HEK293 (cell line): ENCODE measurements at regions not wholly inside any gene's neighbourhood (a gene's known extent, or its start where the extent isn't known, plus 50 kb on each side); places are given as distances from the start of the nearest gene placed in this dataset.

Source experiments
- CTCF ChIA-PET: fragments of 350-600 bp; formaldehyde crosslinking; extraction: SDS; loops from one replicate; lab custom pipeline; 2021; ENCODE audit warnings: antibody characterized with exemption; lab: Yijun Ruan, JAX
- POLR2A ChIA-PET: fragments of 300-600 bp; formaldehyde crosslinking; extraction: SDS; loops from one replicate; lab custom pipeline; 2020; ENCODE audit warnings: antibody characterized with exemption, inconsistent platforms; lab: Yijun Ruan, JAX
- H3K27ac ChIP-seq: fragments of 200-500 bp; sonication (Bioruptor generic); 2 replicates; pipeline ENCODE4 v1.5.1; 2014; ENCODE audit warnings: low read depth, low read length, control low read depth, inconsistent platforms; ENCODE audit errors: extremely low read depth
- H3K36me3 ChIP-seq, 2 experiments: fragments of 200-500 bp in 1 of 2; sonication (Bioruptor generic) in 1 of 2; 1 replicate in 1 of 2; 2 replicates in 1 of 2; pipeline ENCODE4 v1.5.1; 2014 to 2017; ENCODE audit warnings: inconsistent platforms in 2 of 2, low read length in 2 of 2; ENCODE audit not compliant: control insufficient read depth in 2 of 2, insufficient read depth in 1 of 2
- H3K4me1 ChIP-seq: fragments of 200-500 bp; sonication (Bioruptor generic); 2 replicates; pipeline ENCODE4 v1.5.1; 2014; ENCODE audit warnings: mild to moderate bottlenecking, low read length, inconsistent platforms; ENCODE audit not compliant: control insufficient read depth, insufficient read depth
- H3K4me3 ChIP-seq: 2 replicates; pipeline ENCODE4 v1.5.1; 2011; ENCODE audit warnings: low read depth, mild to moderate bottlenecking, control low read depth, low read length, moderate library complexity
- H3K9me3 ChIP-seq: fragments of 200-500 bp; sonication (Bioruptor generic); 2 replicates; pipeline ENCODE4 v1.5.1; 2014; ENCODE audit warnings: low read depth, low read length, inconsistent platforms; ENCODE audit not compliant: control insufficient read depth, insufficient read depth
- CTCF ChIP-seq: fragments of 450-650 bp; formaldehyde crosslinking; IDR thresholded peaks from 2 replicates; pipeline ENCODE4 v1.5.1; 2016; ENCODE audit warnings: missing biosample characterization, missing genetic modification characterization
- GLIS1 ChIP-seq: fragments of 450-650 bp; formaldehyde crosslinking; IDR thresholded peaks from 2 replicates; pipeline ENCODE4 v1.5.1; 2016; ENCODE audit warnings: missing biosample characterization, missing genetic modification characterization
- KLF7 ChIP-seq: fragments of 450-650 bp; formaldehyde crosslinking; IDR thresholded peaks from 2 replicates; pipeline ENCODE4 v1.5.1; 2016; ENCODE audit warnings: missing biosample characterization, missing genetic modification characterization, borderline replicate concordance
- KLF8 ChIP-seq: fragments of 450-650 bp; formaldehyde crosslinking; IDR thresholded peaks from 2 replicates; pipeline ENCODE4 v1.5.1; 2016; ENCODE audit warnings: missing biosample characterization, missing genetic modification characterization
- MYNN ChIP-seq: fragments of 450-650 bp; formaldehyde crosslinking; IDR thresholded peaks from 2 replicates; pipeline ENCODE4 v1.5.1; 2016; ENCODE audit warnings: missing biosample characterization, missing genetic modification characterization, borderline replicate concordance
- MZF1 ChIP-seq: fragments of 450-650 bp; formaldehyde crosslinking; IDR thresholded peaks from 2 replicates; pipeline ENCODE4 v1.5.1; 2017; ENCODE audit warnings: missing biosample characterization, missing genetic modification characterization, borderline replicate concordance
- SCRT2 ChIP-seq: fragments of 450-650 bp; formaldehyde crosslinking; IDR thresholded peaks from 2 replicates; pipeline ENCODE4 v1.5.1; 2016; ENCODE audit warnings: missing biosample characterization, missing genetic modification characterization
- SP7 ChIP-seq: fragments of 450-650 bp; formaldehyde crosslinking; IDR thresholded peaks from 2 replicates; pipeline ENCODE4 v1.5.1; 2016; ENCODE audit warnings: missing biosample characterization, missing genetic modification characterization
- TCF7L2 ChIP-seq: IDR thresholded peaks from 2 replicates; pipeline ENCODE4 v1.6.1; 2011; ENCODE audit warnings: low read depth, mild to moderate bottlenecking, inconsistent platforms, low read length, moderate library complexity, borderline replicate concordance
- ZBTB10 ChIP-seq: fragments of 450-650 bp; formaldehyde crosslinking; IDR thresholded peaks from 2 replicates; pipeline ENCODE4 v1.5.1; 2016; ENCODE audit warnings: missing biosample characterization, missing genetic modification characterization
- ZBTB6 ChIP-seq: fragments of 450-650 bp; formaldehyde crosslinking; IDR thresholded peaks from 2 replicates; pipeline ENCODE4 v1.5.1; 2017; ENCODE audit warnings: missing biosample characterization, missing genetic modification characterization
- ZEB2 ChIP-seq: fragments of 450-650 bp; formaldehyde crosslinking; IDR thresholded peaks from 2 replicates; pipeline ENCODE4 v1.5.1; 2016; ENCODE audit warnings: missing biosample characterization, missing genetic modification characterization
- ZFP69B ChIP-seq: fragments of 450-650 bp; formaldehyde crosslinking; IDR thresholded peaks from 2 replicates; pipeline ENCODE4 v1.5.1; 2016; ENCODE audit warnings: missing biosample characterization, missing genetic modification characterization
- ZIC2 ChIP-seq: fragments of 450-650 bp; formaldehyde crosslinking; IDR thresholded peaks from 2 replicates; pipeline ENCODE4 v1.5.1; 2016; ENCODE audit warnings: missing biosample characterization, missing genetic modification characterization
- ZNF10 ChIP-seq: fragments of 450-650 bp; formaldehyde crosslinking; IDR thresholded peaks from 2 replicates; pipeline ENCODE4 v1.5.1; 2017; ENCODE audit warnings: missing biosample characterization, missing genetic modification characterization
- ZNF114 ChIP-seq: fragments of 450-650 bp; formaldehyde crosslinking; IDR thresholded peaks from 2 replicates; pipeline ENCODE4 v1.5.0; 2017; ENCODE audit warnings: missing biosample characterization, missing genetic modification characterization
- ZNF157 ChIP-seq: fragments of 450-650 bp; formaldehyde crosslinking; IDR thresholded peaks from 2 replicates; pipeline ENCODE4 v1.5.1; 2016; ENCODE audit warnings: missing biosample characterization, missing genetic modification characterization
- ZNF16 ChIP-seq: fragments of 450-650 bp; formaldehyde crosslinking; IDR thresholded peaks from 2 replicates; pipeline ENCODE4 v1.5.1; 2016; ENCODE audit warnings: low read depth, missing biosample characterization, missing genetic modification characterization
- ZNF184 ChIP-seq: fragments of 450-650 bp; IDR thresholded peaks from 2 replicates; pipeline ENCODE4 v1.5.1; 2018; ENCODE audit warnings: missing biosample characterization, mild to moderate bottlenecking, missing genetic modification characterization
- ZNF274 ChIP-seq, 2 experiments: fragments of 200-500 bp in 1 of 2; fragments of 450-650 bp in 1 of 2; sonication (Bioruptor generic) in 1 of 2; formaldehyde crosslinking in 1 of 2; IDR thresholded peaks; 2 replicates each; pipeline versions ENCODE4 v1.5.1 to v1.6.1; 2014 to 2016; ENCODE audit warnings: borderline replicate concordance in 1 of 2, inconsistent platforms in 1 of 2, low read length in 1 of 2, missing biosample characterization in 1 of 2, missing genetic modification characterization in 1 of 2
- ZNF398 ChIP-seq: fragments of 450-650 bp; formaldehyde crosslinking; IDR thresholded peaks from 2 replicates; pipeline ENCODE4 v1.5.1; 2017; ENCODE audit warnings: missing biosample characterization, missing genetic modification characterization
- ZNF426 ChIP-seq: fragments of 450-650 bp; formaldehyde crosslinking; IDR thresholded peaks from 2 replicates; pipeline ENCODE4 v1.5.1; 2017; ENCODE audit warnings: missing biosample characterization, missing genetic modification characterization, mild to moderate bottlenecking, inconsistent platforms, moderate library complexity
- ZNF473 ChIP-seq: fragments of 450-650 bp; formaldehyde crosslinking; IDR thresholded peaks from 2 replicates; pipeline ENCODE4 v1.5.1; 2017; ENCODE audit warnings: missing biosample characterization, missing genetic modification characterization
- ZNF548 ChIP-seq: fragments of 450-650 bp; formaldehyde crosslinking; IDR thresholded peaks from 2 replicates; pipeline ENCODE4 v1.5.1; 2016; ENCODE audit warnings: missing biosample characterization, missing genetic modification characterization
- ZNF658 ChIP-seq: fragments of 450-650 bp; formaldehyde crosslinking; IDR thresholded peaks from 2 replicates; pipeline ENCODE4; 2016; ENCODE audit warnings: missing biosample characterization, missing genetic modification characterization
- ZNF792 ChIP-seq: fragments of 450-650 bp; formaldehyde crosslinking; IDR thresholded peaks from 2 replicates; pipeline ENCODE4 v1.5.1; 2016; ENCODE audit warnings: missing biosample characterization, missing genetic modification characterization
- ZSCAN18 ChIP-seq: fragments of 450-650 bp; formaldehyde crosslinking; IDR thresholded peaks from 2 replicates; pipeline ENCODE4 v1.5.1; 2016; ENCODE audit warnings: missing biosample characterization, missing genetic modification characterization
- ZSCAN23 ChIP-seq: fragments of 450-650 bp; formaldehyde crosslinking; IDR thresholded peaks from 2 replicates; pipeline ENCODE4 v1.5.1; 2016; ENCODE audit warnings: missing biosample characterization, missing genetic modification characterization

- Histone ChIP-seq H3K9me3 (no peaks in the 10 kb centered on the region), H3K4me3 (no peak overlapping the region), H3K27ac (no peak overlapping the region), H3K4me1 (no peaks in the 10 kb centered on the region), H3K36me3 (no peaks in the 10 kb centered on the region)
- TF ChIP-seq ZNF426 (tag by site-specific recombination) (no peak), ZEB2 (tag by site-specific recombination) (no peak), GLIS1 (tag by site-specific recombination) (no peak), ZNF114 (tag by site-specific recombination) (no peak), KLF7 (no peak), ZIC2 (no peak), ZNF274 (IDR thresholded peaks at IDR 0.05; ENCODE audit: low read length) (no peak), ZNF274 (tag by site-specific recombination; IDR thresholded peaks at IDR 0.05; ENCODE audit: borderline replicate concordance) (no peak), SP7 (tag by site-specific recombination) (no peak), KLF8 (no peak), ZFP69B (tag by site-specific recombination) (no peak), ZBTB6 (no peak), ZNF10 (tag by site-specific recombination) (no peak), ZSCAN18 (no peak), SCRT2 (tag by site-specific recombination) (no peak), ZSCAN23 (no peak), MYNN (tag by site-specific recombination) (no peak), ZNF792 (no peak), ZNF184 (tag by site-specific recombination) (no peak)
- ChIA-PET POLR2A (no interaction called here), CTCF (no interaction called here)
Observed at GRCh38 chr10:130463104-130463875, 327.1 kb downstream of the GLRX3 start.

- no peaks in the 10 kb centered on the region for H3K36me3 ChIP-seq
- H3K27ac ChIP-seq: no peak overlapping the region
- H3K4me3 ChIP-seq: no peak overlapping the region
- no peaks in the 10 kb centered on the region for H3K4me1 ChIP-seq
- ChIA-PET CTCF (no interaction called here), POLR2A (no interaction called here)
- no peaks in the 10 kb centered on the region for H3K9me3 ChIP-seq
- no peak for TF ChIP-seq ZNF473 (tag by site-specific recombination)
- TF ChIP-seq ZNF114 (tag by site-specific recombination): no peak
- no peak for TF ChIP-seq ZNF398 (tag by site-specific recombination)
- TF ChIP-seq ZNF658 (tag by site-specific recombination): no peak
- no peak for TF ChIP-seq ZNF426 (tag by site-specific recombination)
- no peak for TF ChIP-seq CTCF (tag by site-specific recombination)
- TF ChIP-seq ZNF157 (tag by site-specific recombination): no peak
- no peak for TF ChIP-seq MZF1
- no peak for TF ChIP-seq ZNF16 (tag by site-specific recombination)
- TF ChIP-seq ZBTB10 (tag by site-specific recombination): no peak
- TF ChIP-seq TCF7L2: no peak
- TF ChIP-seq ZNF548 (tag by site-specific recombination): no peak
- TF ChIP-seq ZEB2 (tag by site-specific recombination): no peak
Observed at GRCh38 chr10:130463876-130464364, 327.7 kb downstream of the GLRX3 start.
